Natural killer cell (primary cell): ENCODE measurements at regions not wholly inside any gene's neighbourhood (a gene's known extent, or its start where the extent isn't known, plus 50 kb on each side); places are given as distances from the start of the nearest gene placed in this dataset.

Source experiments
- ATAC-seq, 3 donors: fragments of 150-1000 bp in 2 of 3; fragments of 200-7000 bp in 1 of 3; cut with Tn5 transposase; 1 replicate in 1 of 3; 2 replicates in 2 of 3; pipeline ENCODE4 v1.10.0; 2021; ENCODE audit warnings: mild to moderate bottlenecking in 2 of 3, moderate library complexity in 2 of 3
- DNase-seq, 2 donors: peaks; one replicate each; pipeline versions ENCODE4 v3.0.0 to v3.0.0-alpha.2; 2013 to 2021; ENCODE audit warnings: mixed read lengths in 1 of 2
- H3K27ac ChIP-seq: one replicate; pipeline ENCODE4 v1.5.1; 2013; ENCODE audit warnings: mild to moderate bottlenecking, low read length
- H3K27me3 ChIP-seq: one replicate; pipeline ENCODE4 v1.6.1; 2013; ENCODE audit warnings: low read length; ENCODE audit not compliant: control insufficient read depth, insufficient read depth
- H3K36me3 ChIP-seq: one replicate; pipeline ENCODE4 v1.6.1; 2013; ENCODE audit warnings: low read length; ENCODE audit not compliant: control insufficient read depth, insufficient read depth
- H3K4me1 ChIP-seq: one replicate; pipeline ENCODE4 v1.6.1; 2013; ENCODE audit warnings: low read length; ENCODE audit not compliant: control insufficient read depth, insufficient read depth
- H3K4me3 ChIP-seq: one replicate; pipeline ENCODE4 v1.5.1; 2013; ENCODE audit warnings: low read length
- H3K9me3 ChIP-seq: one replicate; pipeline ENCODE4 v1.6.1; 2013; ENCODE audit warnings: low read length; ENCODE audit not compliant: control insufficient read depth, insufficient read depth
- H3K27ac Mint-ChIP-seq, 2 donors: one replicate each; pipeline ENCODE4 v1.8.0; 2022; ENCODE audit warnings: mild to moderate bottlenecking in 2 of 2, mixed read lengths in 2 of 2, moderate library complexity in 1 of 2
- H3K27me3 Mint-ChIP-seq, 2 donors: one replicate each; pipeline ENCODE4 v1.8.0; 2022; ENCODE audit warnings: low read depth in 2 of 2, mixed read lengths in 2 of 2
- H3K36me3 Mint-ChIP-seq: one replicate; pipeline ENCODE4 v1.8.0; 2022; ENCODE audit warnings: mixed read lengths
- H3K4me1 Mint-ChIP-seq, 2 donors: one replicate each; pipeline ENCODE4 v1.8.0; 2022; ENCODE audit warnings: mixed read lengths in 2 of 2
- H3K4me3 Mint-ChIP-seq: one replicate; pipeline ENCODE4 v1.8.0; 2022; ENCODE audit warnings: mild to moderate bottlenecking, moderate library complexity, mixed read lengths
- H3K9me3 Mint-ChIP-seq, 2 donors: one replicate each; pipeline ENCODE4 v1.8.0; 2022; ENCODE audit warnings: mixed read lengths in 2 of 2
- WGBS: methylation state at CpG from one replicate; pipeline ENCODE4 v1.1.7; 2013; ENCODE audit warnings: missing lambda C conversion rate; ENCODE audit not compliant: insufficient coverage; 5-methylcytosine and 5-hydroxymethylcytosine counted together
- intact Hi-C: fragments of 100-400 bp; cut with micrococcal nuclease; formaldehyde crosslinking; loops from one replicate; pipeline ENCODE4 v1.14.2; 2022
- TF ChIP-seq, protein P1 (sequence below): fragments of 200-600 bp; IDR thresholded peaks from one replicate; pipeline ENCODE4 v1.8.0; 2022; ENCODE audit warnings: antibody characterized with exemption

DNA sequence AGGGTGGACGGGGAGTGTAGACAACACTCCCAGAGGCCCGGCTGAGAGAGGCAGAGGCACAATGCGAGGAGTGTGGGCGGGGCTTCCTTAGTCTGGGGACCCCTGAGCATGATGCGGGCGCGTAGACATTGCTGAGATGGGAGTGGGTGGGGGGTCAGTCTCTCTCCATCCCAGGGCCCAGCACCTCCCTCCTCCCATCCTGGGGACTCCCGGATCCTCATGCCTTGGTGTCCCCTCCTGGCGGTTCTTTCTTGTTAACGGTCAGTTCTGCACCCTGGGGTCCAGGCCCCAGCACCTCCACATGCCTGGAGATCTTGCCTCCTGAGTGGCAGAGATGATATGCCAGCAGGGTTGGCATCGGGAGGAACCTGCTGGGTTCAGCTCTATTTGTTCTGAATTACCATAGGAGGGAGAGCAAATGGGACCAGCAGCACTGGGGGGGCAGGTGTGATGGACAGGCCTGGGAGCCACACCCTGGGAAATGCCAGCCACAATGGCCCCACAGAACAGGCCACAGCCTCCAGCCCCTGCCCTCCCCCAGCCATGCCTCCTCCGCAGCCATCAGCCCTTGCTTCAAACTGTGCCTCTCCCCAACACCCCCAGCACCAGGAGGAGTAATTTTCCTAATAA, 55.7 kb downstream of the RTL6 start:
- H3K36me3 Mint-ChIP-seq: no peaks in the 10 kb centered on the region
- no peak for ATAC-seq
- TF ChIP-seq, protein P1, sequence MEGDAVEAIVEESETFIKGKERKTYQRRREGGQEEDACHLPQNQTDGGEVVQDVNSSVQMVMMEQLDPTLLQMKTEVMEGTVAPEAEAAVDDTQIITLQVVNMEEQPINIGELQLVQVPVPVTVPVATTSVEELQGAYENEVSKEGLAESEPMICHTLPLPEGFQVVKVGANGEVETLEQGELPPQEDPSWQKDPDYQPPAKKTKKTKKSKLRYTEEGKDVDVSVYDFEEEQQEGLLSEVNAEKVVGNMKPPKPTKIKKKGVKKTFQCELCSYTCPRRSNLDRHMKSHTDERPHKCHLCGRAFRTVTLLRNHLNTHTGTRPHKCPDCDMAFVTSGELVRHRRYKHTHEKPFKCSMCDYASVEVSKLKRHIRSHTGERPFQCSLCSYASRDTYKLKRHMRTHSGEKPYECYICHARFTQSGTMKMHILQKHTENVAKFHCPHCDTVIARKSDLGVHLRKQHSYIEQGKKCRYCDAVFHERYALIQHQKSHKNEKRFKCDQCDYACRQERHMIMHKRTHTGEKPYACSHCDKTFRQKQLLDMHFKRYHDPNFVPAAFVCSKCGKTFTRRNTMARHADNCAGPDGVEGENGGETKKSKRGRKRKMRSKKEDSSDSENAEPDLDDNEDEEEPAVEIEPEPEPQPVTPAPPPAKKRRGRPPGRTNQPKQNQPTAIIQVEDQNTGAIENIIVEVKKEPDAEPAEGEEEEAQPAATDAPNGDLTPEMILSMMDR: no peak
- Histone ChIP-seq H3K36me3 (no peaks in the 10 kb centered on the region), H3K9me3 (no peaks in the 10 kb centered on the region), H3K27ac (no peak overlapping the region), H3K4me3 (no peak overlapping the region), H3K27me3 (no peaks in the 10 kb centered on the region), H3K4me1 (no peaks in the 10 kb centered on the region)
- intact Hi-C loops: no loop called here
- 71% methylated on average over 9 of the region's 12 CpGs for WGBS
- peaks cover 2 to 4% of the 10 kb centered on the region in 2 donors for H3K9me3 Mint-ChIP-seq
- no peaks in the 10 kb centered on the region for H3K27me3 Mint-ChIP-seq
- no peak overlapping the region for H3K4me3 Mint-ChIP-seq
- H3K27ac Mint-ChIP-seq: no peak overlapping the region
- H3K4me1 Mint-ChIP-seq: no peaks in the 10 kb centered on the region
- DNase-seq: no peak

DNA sequence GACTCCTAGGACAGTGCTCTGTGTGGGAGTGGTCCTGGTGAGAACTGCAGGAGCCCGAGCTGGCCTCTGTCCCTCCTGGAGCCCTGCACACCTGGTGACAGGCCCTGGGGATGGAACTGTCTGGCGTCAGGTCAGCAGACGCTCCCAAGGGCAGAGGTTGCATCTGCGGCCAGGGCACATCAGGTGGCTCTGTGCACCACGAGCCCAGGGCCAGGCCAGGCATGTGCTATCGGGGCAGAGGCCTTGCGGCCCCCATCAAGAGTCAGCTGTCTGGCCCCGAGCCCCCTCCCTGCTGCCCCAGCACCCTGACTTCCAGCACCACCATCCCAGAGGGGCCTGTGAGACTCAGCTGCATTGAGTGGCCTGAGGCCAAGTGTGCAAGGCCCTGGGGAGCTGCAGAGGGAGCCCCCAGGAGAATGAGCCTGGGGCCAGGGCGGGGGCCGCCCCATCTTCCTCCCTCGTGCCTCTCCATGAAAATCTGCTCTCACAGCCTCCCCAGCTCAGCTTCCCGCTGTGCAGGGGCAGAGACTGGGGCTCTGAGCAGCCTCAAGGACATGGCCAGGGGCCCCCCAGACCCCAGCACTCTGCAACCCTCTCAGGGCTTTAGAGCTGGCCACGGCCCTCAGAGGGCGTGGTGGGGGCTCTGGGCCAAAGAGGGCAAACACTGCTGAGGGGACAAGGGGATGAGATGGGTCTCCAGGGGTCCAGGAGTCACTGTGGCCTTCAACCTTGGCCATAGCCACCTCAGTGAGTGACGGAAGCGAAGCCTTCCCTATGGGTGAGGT, 56.4 kb downstream of the RTL6 start:
- no peak overlapping the region for H3K4me3 Mint-ChIP-seq
- H3K27me3 Mint-ChIP-seq: no peaks in the 10 kb centered on the region
- ATAC-seq (no peak), DNase-seq (no peak)
- H3K4me1 Mint-ChIP-seq: peaks cover 0 to 5% of the 10 kb centered on the region in 2 donors
- intact Hi-C loops: no loop called here
- H3K27ac Mint-ChIP-seq: no peak overlapping the region
- Histone ChIP-seq H3K36me3 (no peaks in the 10 kb centered on the region), H3K27ac (no peak overlapping the region), H3K4me1 (no peaks in the 10 kb centered on the region), H3K4me3 (no peak overlapping the region), H3K27me3 (no peaks in the 10 kb centered on the region), H3K9me3 (no peaks in the 10 kb centered on the region)
- 74% methylated on average over 16 of the region's 16 CpGs for WGBS
- TF ChIP-seq, protein P1: no peak
- H3K9me3 Mint-ChIP-seq: peaks cover 1 to 3% of the 10 kb centered on the region in 2 donors
- no peaks in the 10 kb centered on the region for H3K36me3 Mint-ChIP-seq

DNA sequence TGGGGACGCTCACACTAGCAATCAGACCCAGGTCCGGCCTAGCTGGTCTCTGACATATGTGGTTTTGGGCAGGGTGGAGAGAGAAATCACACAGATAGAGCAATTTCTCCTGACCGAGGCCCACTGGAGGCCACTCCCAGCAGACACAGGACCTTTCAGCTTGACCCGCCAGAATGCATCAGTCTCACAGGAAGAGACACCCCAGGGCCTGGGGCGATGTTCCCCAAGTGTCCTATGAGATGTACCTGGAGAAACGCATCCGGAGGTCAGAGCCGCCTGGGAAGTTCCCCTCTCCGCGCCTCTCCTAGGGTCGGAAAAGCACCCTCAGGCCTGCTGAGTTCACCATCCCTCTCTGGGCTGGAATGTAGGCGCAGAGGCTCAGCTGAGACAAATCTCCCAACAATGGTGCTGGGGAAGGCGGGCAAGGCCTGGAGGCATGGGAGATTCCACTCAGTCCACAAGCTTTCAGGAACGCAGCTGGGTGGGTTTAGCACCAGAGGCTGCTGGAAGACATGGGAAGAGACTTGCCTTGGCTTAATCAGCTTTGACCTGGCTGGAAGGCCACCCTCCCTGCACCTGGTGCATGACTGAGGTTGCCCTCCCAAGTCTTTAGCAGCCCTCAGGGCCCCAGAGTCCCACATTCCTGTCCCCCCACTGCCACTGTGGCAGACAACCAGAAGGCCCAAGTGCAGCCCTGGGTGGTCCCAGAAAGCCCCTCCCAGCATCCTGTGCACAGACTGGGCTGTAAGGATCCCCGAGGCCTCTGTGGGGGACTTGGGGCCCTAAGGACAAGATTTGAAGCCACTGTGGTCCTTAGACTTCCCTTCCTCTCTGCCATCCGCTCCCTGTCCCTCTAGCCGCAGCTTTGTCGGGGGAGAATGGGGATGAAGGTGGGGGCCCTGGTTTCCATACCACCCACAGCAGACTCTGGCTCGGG, 57.5 kb downstream of the RTL6 start:
- Histone ChIP-seq H3K4me1 (no peaks in the 10 kb centered on the region), H3K27me3 (no peaks in the 10 kb centered on the region), H3K27ac (no peak overlapping the region), H3K36me3 (no peaks in the 10 kb centered on the region), H3K9me3 (no peaks in the 10 kb centered on the region), H3K4me3 (no peak overlapping the region)
- intact Hi-C loops: no loop called here
- WGBS: 85% methylated on average over 18 of the region's 19 CpGs
- Mint-ChIP-seq H3K4me3 (no peak overlapping the region), H3K27me3 (peaks cover 0 to 3% of the 10 kb centered on the region in 2 donors), H3K27ac (no peak overlapping the region), H3K4me1 (peaks cover 0 to 9% of the 10 kb centered on the region in 2 donors), H3K36me3 (no peaks in the 10 kb centered on the region), H3K9me3 (no peaks in the 10 kb centered on the region)
- no peak for ATAC-seq
- TF ChIP-seq, protein P1: no peak
- no peak for DNase-seq
